ENCODE measurements at regions not wholly inside any gene's neighbourhood (a gene's known extent, or its start where the extent isn't known, plus 50 kb on each side); places are given as distances from the start of the nearest gene placed in this dataset.

DNA sequence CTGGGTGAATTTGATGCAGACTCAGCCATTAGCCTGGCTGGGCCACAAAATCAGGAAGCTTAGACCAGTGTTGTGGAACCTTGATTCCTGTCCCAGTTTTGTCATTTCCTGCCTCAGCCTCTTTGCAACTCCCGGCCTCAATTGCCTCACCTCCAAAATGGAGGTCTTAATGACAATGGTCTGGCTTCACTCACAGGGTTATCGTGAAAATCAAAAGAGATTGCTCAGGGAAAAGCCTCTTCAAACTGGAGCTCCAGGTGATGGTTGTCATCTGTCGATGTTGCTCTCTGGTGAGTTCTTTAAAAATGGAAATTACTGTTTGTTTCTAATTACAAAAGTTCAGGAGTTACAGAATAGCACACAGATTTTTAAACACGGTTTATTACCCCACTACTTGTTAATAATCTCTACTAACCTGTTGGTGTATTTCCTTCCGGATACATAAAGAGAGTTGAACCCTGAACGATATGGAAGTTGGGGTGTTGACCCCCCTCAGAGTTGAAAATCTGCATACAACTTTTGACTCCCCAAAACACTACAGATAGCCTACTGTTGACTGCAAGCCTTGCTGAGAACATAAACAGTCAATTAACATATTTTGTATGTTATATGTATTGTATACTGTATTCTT, 109.9 kb upstream of the CPEB4 start:
- peak in 1 of 2 donors; percentile 39 for ATAC-seq
- H3K36me3 ChIP-seq = no peaks in the 10 kb centered on the region
- H3K27ac ChIP-seq = peak overlapping the region; percentile 66
- no peak overlapping the region for H3K4me3 ChIP-seq
- intact Hi-C loops (cut with DNase I) = no loop called here
- H3K27me3 ChIP-seq (ENCODE audit: low read depth) = no peaks in the 10 kb centered on the region
- no peaks in the 10 kb centered on the region for H3K9me3 ChIP-seq
- peaks cover 34% of the 10 kb centered on the region for H3K4me1 ChIP-seq
- no peak for TF ChIP-seq CTCF (IDR thresholded peaks at IDR 0.05)
- DNase-seq = peak; percentile 51

- DNase-seq (no peak), ATAC-seq (peak; percentile 68 to 70)
- H3K27me3 ChIP-seq (ENCODE audit: low read depth) = no peaks in the 10 kb centered on the region
- no peaks in the 10 kb centered on the region for H3K36me3 ChIP-seq
- H3K9me3 ChIP-seq = no peaks in the 10 kb centered on the region
- H3K27ac ChIP-seq = peak overlapping the region; percentile 66
- H3K4me3 ChIP-seq = no peak overlapping the region
- H3K4me1 ChIP-seq = peaks cover 34% of the 10 kb centered on the region
- TF ChIP-seq CTCF (IDR thresholded peaks at IDR 0.05) = no peak
- intact Hi-C loops (cut with DNase I) = no loop called here
Measured at GRCh38 chr5:173778784-173779304, 109.3 kb upstream of the CPEB4 start.

DNA sequence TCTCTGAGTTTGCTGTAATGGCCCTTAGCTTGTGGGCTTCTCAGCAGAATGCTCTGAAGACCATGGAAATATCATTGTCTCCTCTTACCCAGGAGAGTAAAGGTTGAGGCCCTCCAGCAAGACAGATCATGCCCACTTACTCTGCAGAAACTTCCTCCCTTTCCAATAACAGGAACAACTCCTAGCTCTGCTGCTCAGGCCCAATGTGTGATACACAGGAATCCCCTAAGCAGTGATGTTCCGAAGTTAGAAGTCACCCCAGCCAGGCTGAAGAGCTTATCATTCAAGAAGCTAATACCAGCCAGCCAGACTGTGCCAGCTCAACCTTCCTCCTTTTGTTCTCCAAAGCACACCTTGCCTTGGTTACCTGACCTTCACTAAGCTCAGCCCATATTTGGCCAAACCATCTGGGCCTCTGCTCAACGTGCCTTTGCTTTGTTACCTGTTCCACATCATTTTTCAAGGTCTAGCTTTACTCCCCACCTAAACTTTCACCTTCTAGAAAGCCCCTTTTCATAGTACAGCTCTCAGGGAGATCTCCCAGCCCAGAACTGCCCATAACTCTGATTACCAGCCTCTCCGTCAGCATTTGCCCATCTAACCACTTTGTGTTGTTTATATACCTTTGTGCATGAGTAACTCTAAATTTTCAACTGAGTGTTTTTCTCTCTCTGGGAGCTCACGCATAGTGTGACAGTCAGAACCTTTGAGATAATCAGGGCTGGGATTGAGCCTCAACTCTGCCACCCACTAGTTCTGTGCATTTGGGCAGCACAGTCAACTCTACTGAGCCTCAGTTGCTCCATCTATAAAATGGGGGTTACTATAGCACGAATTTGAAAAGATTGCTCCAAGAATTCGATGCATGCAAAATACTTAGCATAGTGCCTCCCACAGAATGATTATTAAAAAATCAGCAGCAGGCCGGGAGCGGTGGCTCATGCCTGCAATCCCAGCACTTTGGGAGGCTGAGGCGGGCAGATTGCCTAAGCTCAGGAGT, 107.6 kb upstream of the CPEB4 start:
- no peak overlapping the region for H3K4me3 ChIP-seq
- no peak for TF ChIP-seq CTCF (IDR thresholded peaks at IDR 0.05)
- DNase-seq (no peak), ATAC-seq (no peak)
- intact Hi-C loops (cut with DNase I) = no loop called here
- H3K27me3 ChIP-seq (ENCODE audit: low read depth) = no peaks in the 10 kb centered on the region
- no peaks in the 10 kb centered on the region for H3K36me3 ChIP-seq
- peaks cover 34% of the 10 kb centered on the region for H3K4me1 ChIP-seq
- peak overlapping the region; percentile 11 for H3K27ac ChIP-seq
- H3K9me3 ChIP-seq = no peaks in the 10 kb centered on the region

- no peaks in the 10 kb centered on the region for H3K9me3 ChIP-seq
- H3K36me3 ChIP-seq = no peaks in the 10 kb centered on the region
- no peak for DNase-seq
- peak; percentile 15 to 48 for ATAC-seq
- no peaks in the 10 kb centered on the region for H3K27me3 ChIP-seq (ENCODE audit: low read depth)
- peak overlapping the region; percentile 69 for H3K27ac ChIP-seq
- intact Hi-C loops (cut with DNase I) = no loop called here
- no peak overlapping the region for H3K4me3 ChIP-seq
- TF ChIP-seq CTCF (IDR thresholded peaks at IDR 0.05) = no peak
- H3K4me1 ChIP-seq = peaks cover 37% of the 10 kb centered on the region
Measured at GRCh38 chr5:173781432-173781815, 106.7 kb upstream of the CPEB4 start.

DNA sequence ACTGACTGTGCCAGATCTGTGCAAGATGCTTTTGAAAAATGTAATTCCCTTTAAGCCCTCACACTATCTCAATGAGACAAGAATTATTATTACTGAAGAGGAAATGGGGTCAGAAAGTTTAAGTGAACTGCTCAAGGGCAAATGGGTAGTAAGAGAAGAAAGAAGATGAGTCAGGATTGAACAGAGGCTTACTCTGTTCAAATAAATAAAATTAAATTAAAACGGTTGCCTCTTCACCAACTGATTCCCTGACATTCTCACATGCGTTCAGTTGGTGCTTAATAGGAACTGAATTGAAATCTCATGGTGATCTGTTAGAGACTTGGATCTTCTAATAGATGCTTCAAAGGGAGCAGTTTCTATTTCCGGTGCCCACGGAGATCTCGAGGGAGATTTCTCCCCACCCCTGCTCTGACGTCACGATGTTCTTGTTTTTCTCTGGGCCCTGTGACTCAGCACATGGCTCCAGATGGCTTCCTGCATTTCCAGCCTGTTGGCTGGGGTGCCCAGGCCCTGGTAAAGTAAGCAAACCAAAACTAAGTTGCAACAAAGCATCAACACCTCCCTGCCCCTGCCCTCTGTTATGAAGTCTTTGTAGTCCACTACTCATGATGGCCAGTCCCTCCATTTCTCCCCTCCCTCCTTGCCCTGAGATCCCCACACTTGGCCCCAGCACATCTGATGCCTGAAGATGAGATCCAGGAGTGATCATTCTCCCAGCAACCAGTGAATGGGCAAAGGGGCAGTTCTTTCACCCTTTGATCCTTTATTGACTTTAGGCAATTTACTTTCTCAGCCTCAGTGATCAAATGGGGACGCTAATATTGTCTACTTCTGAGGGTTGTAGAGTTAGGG, 106.1 kb upstream of the CPEB4 start:
- no peaks in the 10 kb centered on the region for H3K27me3 ChIP-seq (ENCODE audit: low read depth)
- intact Hi-C loops (cut with DNase I) = no loop called here
- H3K4me1 ChIP-seq = peaks cover 40% of the 10 kb centered on the region
- peak overlapping the region; percentile 69 for H3K27ac ChIP-seq
- H3K4me3 ChIP-seq = no peak overlapping the region
- no peaks in the 10 kb centered on the region for H3K36me3 ChIP-seq
- no peaks in the 10 kb centered on the region for H3K9me3 ChIP-seq
- no peak for TF ChIP-seq CTCF (IDR thresholded peaks at IDR 0.05)
- DNase-seq (peak; percentile 83), ATAC-seq (peak; percentile 84 to 85)
